GM12892 (cell line): ENCODE measurements at regions not wholly inside any gene's neighbourhood (a gene's known extent, or its start where the extent isn't known, plus 50 kb on each side); places are given as distances from the start of the nearest gene placed in this dataset.

Experiments
- POLR2A ChIP-seq: IDR thresholded peaks from 2 replicates; pipeline ENCODE4 v1.6.1; 2011; ENCODE audit warnings: low read depth, low read length, control low read depth
- TAF1 ChIP-seq: IDR thresholded peaks from 2 replicates; pipeline ENCODE4 v1.6.1; 2011; ENCODE audit warnings: low read depth, mild to moderate bottlenecking, control low read depth, low read length, borderline replicate concordance

GRCh38 chr6:169981568-169981967 is 230.1 kb downstream of the ERMARD start:
- no peak for TF ChIP-seq POLR2A
- no peak for TF ChIP-seq TAF1
